HG02623 (cell line): ENCODE measurements at regions not wholly inside any gene's neighbourhood (a gene's known extent, or its start where the extent isn't known, plus 50 kb on each side); places are given as distances from the start of the nearest gene placed in this dataset.

ENCODE experiments used
- ATAC-seq: cut with Tn5 transposase; IDR thresholded peaks from one replicate; pipeline ENCODE4 v1.9.1; 2021; ENCODE audit warnings: moderate library complexity; ENCODE audit not compliant: unreplicated experiment

- no peak for ATAC-seq
Measured at GRCh38 chr6:51382847-51383246, 564.2 kb downstream of the TFAP2B start.

DNA sequence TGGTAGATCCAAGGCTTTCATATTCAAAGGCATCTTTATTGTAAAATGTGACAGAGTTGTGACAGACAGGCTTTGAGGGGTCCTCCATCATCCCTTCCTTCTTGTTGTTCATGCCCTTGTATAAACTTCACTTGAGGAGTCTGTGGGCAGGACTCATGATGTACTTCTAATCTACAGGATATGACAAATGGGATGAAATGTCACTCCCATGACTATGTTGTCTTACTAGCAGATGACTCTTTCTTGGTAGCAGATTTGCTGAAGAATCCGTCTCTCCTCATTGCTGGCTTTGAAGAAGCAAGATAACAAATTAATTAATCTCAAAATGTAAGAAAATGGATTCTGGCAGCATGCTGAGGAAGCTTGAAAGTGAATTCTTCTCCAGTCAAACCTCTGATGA lies 566.1 kb downstream of the TFAP2B start:
- no peak for ATAC-seq

DNA sequence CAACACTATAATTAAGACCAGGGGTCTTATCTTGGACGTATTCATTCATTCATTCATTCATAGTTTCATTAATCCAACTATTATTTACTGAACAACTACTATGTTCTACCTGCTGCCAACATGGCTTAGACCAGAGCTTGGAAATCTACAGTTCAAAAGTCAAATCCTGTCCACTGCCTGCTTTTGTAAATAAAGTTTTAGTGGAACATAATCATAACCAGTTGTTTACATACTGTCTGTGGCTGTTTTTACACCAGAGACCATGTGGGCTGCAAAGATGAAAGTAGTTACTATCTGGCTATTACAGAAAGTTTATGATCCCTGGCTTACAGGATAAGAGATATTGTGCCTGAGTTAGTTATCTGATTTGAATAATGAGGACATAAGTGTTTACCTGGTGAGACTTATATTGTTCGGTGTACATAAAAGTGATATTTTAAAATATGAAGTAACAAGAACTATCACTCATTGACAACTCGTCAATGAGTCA lies 567.7 kb downstream of the TFAP2B start:
- no peak for ATAC-seq

GRCh38 chr6:51387907-51388306 lies 569.2 kb downstream of the TFAP2B start:
- no peak for ATAC-seq

DNA sequence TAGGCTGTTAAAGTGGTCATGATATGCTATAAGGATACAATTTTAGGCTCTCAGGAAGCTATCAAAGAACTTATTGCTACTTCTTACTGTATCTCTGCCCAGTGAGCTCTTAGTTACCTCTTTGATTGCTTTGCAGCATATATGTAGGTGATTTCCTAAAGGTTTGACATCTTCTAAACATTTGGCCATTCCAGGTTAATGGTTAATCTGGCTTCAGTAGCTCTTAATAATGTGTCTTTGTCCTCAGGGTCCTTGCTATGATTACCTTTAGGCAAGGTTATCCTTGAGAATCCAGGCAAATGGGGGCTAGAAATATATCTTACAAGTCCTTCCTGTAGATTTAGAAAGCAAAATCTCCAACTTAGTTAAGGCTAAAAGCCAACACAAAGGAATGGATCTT lies 575.4 kb downstream of the TFAP2B start:
- ATAC-seq: no peak

GRCh38 chr6:51396583-51396982 lies 577.9 kb downstream of the TFAP2B start:
- ATAC-seq: no peak

GRCh38 chr6:51398064-51398705 lies 579.5 kb downstream of the TFAP2B start:
- no peak for ATAC-seq

GRCh38 chr6:51398793-51399192 lies 580.1 kb downstream of the TFAP2B start:
- ATAC-seq: no peak

- no peak for ATAC-seq
Measured at GRCh38 chr6:51410453-51410852, 591.8 kb downstream of the TFAP2B start.

DNA sequence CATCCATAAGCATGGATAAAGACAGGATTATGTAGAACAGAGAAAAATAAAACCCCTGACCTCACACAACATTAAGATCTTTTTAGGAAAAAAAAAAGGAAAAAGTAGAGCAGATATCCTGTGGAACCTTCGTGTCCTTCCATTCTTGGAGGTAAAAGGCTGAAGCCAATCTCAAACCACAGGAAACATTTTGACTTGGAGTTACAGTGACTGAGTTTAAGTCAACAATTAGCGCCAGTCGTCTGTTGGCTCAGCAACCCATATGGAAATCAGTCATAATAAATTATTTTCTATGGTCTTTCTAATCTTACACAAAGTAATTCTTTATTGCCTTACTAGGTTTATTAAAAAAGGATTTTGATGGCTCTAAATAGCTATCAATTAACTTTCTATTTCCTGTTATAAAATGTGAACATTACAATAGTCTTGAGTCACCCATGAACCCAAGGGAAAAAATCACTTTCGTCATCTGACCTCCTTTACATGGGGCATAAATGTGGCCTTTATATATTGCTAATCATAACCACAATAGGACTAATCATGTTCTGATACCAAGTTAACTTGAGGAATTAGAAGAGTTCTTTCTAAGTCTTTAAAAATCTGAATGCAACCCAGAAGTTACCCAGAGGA lies 592.9 kb downstream of the TFAP2B start:
- ATAC-seq: no peak

DNA sequence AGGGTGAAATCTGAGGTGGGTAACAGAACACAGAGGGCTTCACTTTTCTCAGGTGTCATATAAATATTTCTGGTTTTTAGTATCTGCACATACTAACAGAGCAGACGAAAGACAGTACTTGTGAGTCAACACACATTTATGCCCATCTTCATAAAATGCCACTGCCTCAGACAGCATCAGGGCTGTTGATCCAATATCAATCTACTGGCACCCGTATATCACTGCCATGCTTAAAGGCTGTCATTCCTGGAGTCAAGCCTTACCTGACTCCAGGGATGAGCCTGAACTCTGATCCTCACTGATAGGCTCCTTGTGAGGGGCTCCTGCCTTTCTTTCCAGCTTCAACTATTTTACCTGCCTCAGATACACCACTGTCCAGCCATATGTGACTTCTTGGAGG lies 595.7 kb downstream of the TFAP2B start:
- ATAC-seq: no peak

DNA sequence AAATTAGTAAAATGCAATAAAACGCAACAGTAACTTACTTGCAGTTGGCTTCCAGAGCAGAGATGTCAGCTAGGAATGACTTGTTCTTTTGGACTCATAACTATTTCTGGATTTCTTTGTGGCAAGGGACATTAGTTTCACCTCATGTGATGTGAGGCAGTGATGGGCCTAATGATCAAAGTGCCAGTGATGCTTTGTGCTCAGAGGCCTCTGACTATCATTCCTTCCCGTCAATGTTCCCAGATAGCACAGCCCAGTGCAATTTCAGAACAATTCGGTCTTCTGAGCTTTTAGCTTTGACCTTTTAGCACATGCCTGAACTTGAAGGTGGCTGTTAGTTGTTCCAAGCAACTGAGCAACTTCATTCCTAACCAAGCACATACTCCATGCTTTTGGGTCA lies 596.8 kb downstream of the TFAP2B start:
- ATAC-seq: no peak

GRCh38 chr6:51429017-51429712 lies 610.5 kb downstream of the TFAP2B start:
- no peak for ATAC-seq

DNA sequence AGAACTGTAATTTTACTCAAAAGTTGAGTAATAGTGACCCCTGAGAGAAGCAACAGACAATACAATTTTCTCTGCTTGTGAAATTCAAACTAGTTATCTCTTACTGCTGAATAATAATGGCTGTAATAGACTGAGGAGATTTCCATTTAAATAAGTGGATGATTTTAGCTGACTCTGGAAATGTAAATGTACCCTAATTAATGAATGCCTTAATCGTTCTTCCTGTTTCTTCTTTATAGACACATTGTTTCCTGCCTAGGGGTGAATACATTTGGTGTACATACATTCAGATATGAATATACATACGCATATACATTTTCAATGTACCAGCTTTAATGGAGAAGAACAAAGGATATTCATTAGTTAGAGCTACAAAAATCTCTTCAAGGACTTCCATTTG lies 611.9 kb downstream of the TFAP2B start:
- ATAC-seq: no peak

DNA sequence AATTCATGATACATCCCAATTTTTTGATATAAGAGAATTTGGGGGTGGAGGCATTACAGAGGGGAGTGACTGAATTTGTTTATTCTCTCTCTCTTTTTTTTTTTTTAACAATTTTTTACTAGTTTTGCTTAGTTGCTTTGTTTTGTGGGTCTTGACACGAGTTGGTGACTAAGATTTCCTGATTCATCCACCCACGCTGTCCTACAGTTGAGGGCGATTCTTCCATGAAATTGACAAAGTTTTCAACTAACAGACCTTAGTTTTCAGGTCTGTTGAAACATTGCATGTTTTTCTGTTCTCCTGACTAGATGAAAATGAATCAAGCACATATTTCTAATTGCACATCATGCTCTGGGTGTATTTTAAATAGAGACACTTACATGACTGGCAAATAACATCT lies 613.8 kb downstream of the TFAP2B start:
- no peak for ATAC-seq

DNA sequence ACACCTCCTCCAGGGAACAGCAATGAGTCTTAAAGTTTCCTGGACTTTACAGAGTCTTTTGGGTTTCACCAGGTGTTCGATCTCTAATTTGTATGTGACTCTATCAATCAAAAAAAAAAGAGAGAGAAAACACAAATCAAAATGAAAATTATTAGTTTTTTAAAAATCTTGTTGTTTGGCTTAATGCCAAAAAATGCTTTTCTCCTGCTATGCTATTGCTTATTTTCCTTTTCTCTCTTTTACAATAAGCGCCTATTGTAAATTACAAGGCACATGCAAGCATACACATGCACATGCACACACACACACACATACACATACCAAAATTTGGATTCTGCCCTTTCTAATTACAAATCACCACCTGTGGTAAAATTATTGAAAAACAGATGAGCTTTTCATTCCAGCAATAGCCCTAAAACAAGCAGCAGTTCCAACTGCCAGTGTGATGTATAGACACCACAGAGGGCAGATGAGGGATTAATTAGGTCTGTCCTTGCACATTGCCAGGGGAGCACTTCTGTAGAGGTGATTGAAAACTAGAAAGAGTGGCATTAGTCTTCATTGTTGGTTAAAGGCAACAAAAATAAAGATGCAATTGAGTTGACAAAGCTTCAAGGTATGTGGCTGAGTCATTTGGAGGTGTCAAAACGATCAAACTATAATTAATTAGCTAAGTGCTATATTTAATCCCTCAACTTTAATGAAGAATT lies 631.7 kb downstream of the TFAP2B start:
- ATAC-seq: no peak

- no peak for ATAC-seq
Measured at GRCh38 chr6:51450958-51451357, 632.3 kb downstream of the TFAP2B start.

DNA sequence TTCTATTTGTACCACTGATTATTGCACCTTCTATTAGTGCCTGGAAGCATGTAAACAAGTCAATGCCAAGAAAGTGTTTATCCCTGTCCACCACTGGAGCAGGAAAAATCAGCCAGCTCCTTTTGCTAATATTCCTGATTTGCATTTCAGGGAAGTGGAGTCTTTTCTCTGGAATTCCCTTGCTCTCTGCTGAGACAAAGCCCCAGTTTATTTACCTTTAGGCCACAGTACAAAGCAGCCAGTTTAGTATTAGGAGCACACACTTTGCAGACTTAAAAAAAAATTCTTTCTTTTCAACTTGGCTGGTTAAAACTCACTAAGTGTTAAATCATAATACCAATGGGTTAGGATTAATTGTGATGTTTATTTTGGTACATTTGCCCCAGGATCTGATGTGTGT lies 631.1 kb downstream of the PKHD1 start:
- ATAC-seq: no peak

DNA sequence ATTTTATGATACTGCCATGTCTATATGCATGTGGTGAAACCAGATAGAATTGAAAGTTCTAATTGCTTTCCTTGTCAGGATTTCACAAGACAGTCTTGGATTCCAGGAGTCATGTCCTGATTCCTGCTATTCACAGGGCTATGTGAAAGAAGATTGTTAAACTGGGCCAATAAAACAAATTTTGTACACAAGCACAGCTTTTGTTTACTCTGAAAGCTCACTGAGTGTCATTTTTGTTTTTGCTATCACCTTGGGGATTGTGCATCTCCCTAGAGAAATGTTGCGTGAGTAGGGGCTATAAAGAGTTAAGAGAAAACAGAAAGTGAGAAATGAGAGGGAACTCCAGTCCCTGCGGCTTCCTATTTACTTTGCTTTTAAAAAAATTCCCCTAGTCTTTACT lies 627.5 kb downstream of the PKHD1 start:
- peak; percentile 93 for ATAC-seq

- ATAC-seq: no peak
Measured at GRCh38 chr6:51462896-51463295, 624.5 kb downstream of the PKHD1 start.

GRCh38 chr6:51463321-51463720 lies 624.1 kb downstream of the PKHD1 start:
- no peak for ATAC-seq

- no peak for ATAC-seq
Measured at GRCh38 chr6:51464956-51465355, 622.5 kb downstream of the PKHD1 start.
